H1 (cell line): ENCODE measurements at regions not wholly inside any gene's neighbourhood (a gene's known extent, or its start where the extent isn't known, plus 50 kb on each side); places are given as distances from the start of the nearest gene placed in this dataset.

Experiments
- ASH2L ChIP-seq: fragments of 200-600, 300-600 bp; sonication (generic); IDR thresholded peaks from one replicate; pipeline ENCODE4 v1.7.1; 2017; ENCODE audit warnings: low read length
- ATF2 ChIP-seq: IDR thresholded peaks from 2 replicates; pipeline ENCODE4 v1.6.1; 2012; ENCODE audit warnings: low read length, inconsistent platforms

- TF ChIP-seq ATF2 (no peak), ASH2L (no peak)
Measured at GRCh38 chr15:97237160-97237559, 723.3 kb upstream of the ARRDC4 start (continued).
